Neutrophil (primary cell): ENCODE measurements at regions not wholly inside any gene's neighbourhood (a gene's known extent, or its start where the extent isn't known, plus 50 kb on each side); places are given as distances from the start of the nearest gene placed in this dataset.

Experiments
- H3K27ac ChIP-seq: fragments of 200-600 bp; sonication (generic); 2 replicates; pipeline ENCODE4 v1.5.1; 2016; ENCODE audit warnings: mild to moderate bottlenecking, moderate library complexity
- H3K27me3 ChIP-seq: fragments of 200-600 bp; sonication (generic); 2 replicates; pipeline ENCODE4 v1.6.0; 2016; ENCODE audit warnings: mild to moderate bottlenecking
- H3K36me3 ChIP-seq: fragments of 200-600 bp; sonication (generic); 2 replicates; pipeline ENCODE4 v1.5.1; 2017
- H3K4me1 ChIP-seq, 2 experiments: fragments of 200-600 bp in 1 of 2; sonication (generic) in 1 of 2; 1 replicate in 1 of 2; 2 replicates in 1 of 2; pipeline versions ENCODE4 v1.5.1 to v1.6.1; 2013 to 2016; ENCODE audit warnings: low read depth in 1 of 2, low read length in 1 of 2, mild to moderate bottlenecking in 1 of 2, moderate library complexity in 1 of 2; ENCODE audit not compliant: control insufficient read depth in 1 of 2, insufficient read depth in 1 of 2
- H3K4me3 ChIP-seq, 2 experiments: fragments of 200-600 bp in 1 of 2; sonication (generic) in 1 of 2; 1 replicate in 1 of 2; 2 replicates in 1 of 2; pipeline ENCODE4 v1.5.1; 2013 to 2016; ENCODE audit warnings: low read depth in 1 of 2, low read length in 1 of 2, mild to moderate bottlenecking in 1 of 2, moderate library complexity in 1 of 2
- H3K9me3 ChIP-seq: fragments of 200-600 bp; sonication (generic); 2 replicates; pipeline ENCODE4 v1.5.1; 2016
- CTCF ChIP-seq: fragments of 200-600 bp; sonication (generic); IDR thresholded peaks from 2 replicates; pipeline ENCODE4 v1.5.1; 2016; ENCODE audit warnings: antibody characterized with exemption

- Histone ChIP-seq H3K36me3 (no peaks in the 10 kb centered on the region), H3K4me1 (no peaks in the 10 kb centered on the region), H3K27ac (no peak overlapping the region), H3K9me3 (no peaks in the 10 kb centered on the region), H3K4me3 (no peak overlapping the region), H3K27me3 (no peaks in the 10 kb centered on the region)
- no peak for TF ChIP-seq CTCF
Measured at GRCh38 chr3:117281371-117281770, 571.8 kb downstream of the TUSC7 start.

- H3K27ac ChIP-seq: no peak overlapping the region
- H3K27me3 ChIP-seq: no peaks in the 10 kb centered on the region
- H3K36me3 ChIP-seq: no peaks in the 10 kb centered on the region
- no peak for TF ChIP-seq CTCF
- no peaks in the 10 kb centered on the region for H3K9me3 ChIP-seq
- H3K4me3 ChIP-seq: no peak overlapping the region
- no peaks in the 10 kb centered on the region for H3K4me1 ChIP-seq
Measured at GRCh38 chr3:117282566-117282965, 573.0 kb downstream of the TUSC7 start.

- H3K27ac ChIP-seq: no peak overlapping the region
- no peaks in the 10 kb centered on the region for H3K9me3 ChIP-seq
- no peaks in the 10 kb centered on the region for H3K36me3 ChIP-seq
- H3K27me3 ChIP-seq: no peaks in the 10 kb centered on the region
- no peak for TF ChIP-seq CTCF
- H3K4me3 ChIP-seq: no peak overlapping the region
- no peaks in the 10 kb centered on the region for H3K4me1 ChIP-seq
Measured at GRCh38 chr3:117285737-117286136, 576.2 kb downstream of the TUSC7 start.

- no peaks in the 10 kb centered on the region for H3K27me3 ChIP-seq
- no peak for TF ChIP-seq CTCF
Measured at GRCh38 chr3:117286488-117286887, 576.9 kb downstream of the TUSC7 start.

GRCh38 chr3:117287602-117288001 lies 578.0 kb downstream of the TUSC7 start:
- H3K4me1 ChIP-seq: no peaks in the 10 kb centered on the region
- no peak for TF ChIP-seq CTCF
- no peaks in the 10 kb centered on the region for H3K9me3 ChIP-seq

More at GRCh38 chr3:117286488-117286887, 576.9 kb downstream of the TUSC7 start:
- Histone ChIP-seq H3K27ac (no peak overlapping the region), H3K9me3 (no peaks in the 10 kb centered on the region), H3K36me3 (no peaks in the 10 kb centered on the region), H3K4me1 (no peaks in the 10 kb centered on the region), H3K4me3 (no peak overlapping the region)

GRCh38 chr3:117291476-117291875 lies 581.9 kb downstream of the TUSC7 start:
- Histone ChIP-seq H3K9me3 (no peaks in the 10 kb centered on the region), H3K36me3 (no peaks in the 10 kb centered on the region), H3K27me3 (no peaks in the 10 kb centered on the region), H3K4me1 (no peaks in the 10 kb centered on the region), H3K27ac (no peak overlapping the region), H3K4me3 (no peak overlapping the region)
- TF ChIP-seq CTCF: no peak

More at GRCh38 chr3:117287602-117288001, 578.0 kb downstream of the TUSC7 start:
- no peaks in the 10 kb centered on the region for H3K27me3 ChIP-seq
- no peak overlapping the region for H3K4me3 ChIP-seq
- no peaks in the 10 kb centered on the region for H3K36me3 ChIP-seq
- H3K27ac ChIP-seq: no peak overlapping the region
